ENCODE measurements at regions not wholly inside any gene's neighbourhood (a gene's known extent, or its start where the extent isn't known, plus 50 kb on each side); places are given as distances from the start of the nearest gene placed in this dataset.

DNA sequence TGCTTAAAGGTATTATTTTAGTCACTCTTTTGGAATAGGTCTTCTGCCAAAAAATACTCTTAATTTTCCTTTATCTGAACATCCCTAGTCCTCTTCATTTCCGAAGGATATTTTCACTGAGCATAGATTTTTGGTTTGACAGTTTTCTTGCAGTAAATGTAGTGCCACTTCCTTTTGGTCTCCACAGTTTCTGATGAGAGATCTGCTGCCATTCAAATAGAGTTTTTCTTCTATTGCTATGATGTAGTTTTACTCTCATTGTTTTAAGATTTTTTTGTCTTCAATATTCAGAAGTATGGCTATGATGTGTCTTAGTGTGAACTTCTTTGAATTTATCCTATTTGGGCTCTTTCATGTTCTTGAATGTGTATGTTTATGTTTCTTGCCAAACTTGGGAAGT lies 281.1 kb upstream of the SORL1-AS1 start:
- H4K20me1 ChIP-seq (ENCODE audit: control insufficient read depth, insufficient read depth, low read length, poor library complexity, severe bottlenecking), result no peaks in the 10 kb centered on the region
- no peak overlapping the region for H3K4me2 ChIP-seq (replicated peaks; ENCODE audit: low read depth, low read length, poor library complexity, severe bottlenecking)
- H3K27me3 Mint-ChIP-seq, result peaks cover 16% of the 10 kb centered on the region
- no peak overlapping the region for H3K27ac Mint-ChIP-seq
- H3K27ac ChIP-seq (ENCODE audit: low read length in 2 of 2), result no peak overlapping the region
- H3K4me1 Mint-ChIP-seq, result no peaks in the 10 kb centered on the region
- H3K4me1 ChIP-seq (ENCODE audit: control insufficient read depth in 2 of 2, insufficient read depth in 2 of 2, low read length in 2 of 2), result no peaks in the 10 kb centered on the region
- no peak overlapping the region for H3K4me3 Mint-ChIP-seq
- intact Hi-C loops (cut with micrococcal nuclease), result no loop called here
- ChIA-PET CTCF (no interaction called here), POLR2A (no interaction called here)
- DNase-seq (no peak), ATAC-seq (ENCODE audit: low read depth) (no peak)
- peaks cover 0 to 2% (median 0%) of the 10 kb centered on the region in 3 donors for H3K9me3 ChIP-seq (ENCODE audit: control extremely low read depth in 1 of 3, control insufficient read depth in 2 of 3, insufficient read depth in 1 of 3, low read length in 2 of 3)
- TF ChIP-seq, protein P1, sequence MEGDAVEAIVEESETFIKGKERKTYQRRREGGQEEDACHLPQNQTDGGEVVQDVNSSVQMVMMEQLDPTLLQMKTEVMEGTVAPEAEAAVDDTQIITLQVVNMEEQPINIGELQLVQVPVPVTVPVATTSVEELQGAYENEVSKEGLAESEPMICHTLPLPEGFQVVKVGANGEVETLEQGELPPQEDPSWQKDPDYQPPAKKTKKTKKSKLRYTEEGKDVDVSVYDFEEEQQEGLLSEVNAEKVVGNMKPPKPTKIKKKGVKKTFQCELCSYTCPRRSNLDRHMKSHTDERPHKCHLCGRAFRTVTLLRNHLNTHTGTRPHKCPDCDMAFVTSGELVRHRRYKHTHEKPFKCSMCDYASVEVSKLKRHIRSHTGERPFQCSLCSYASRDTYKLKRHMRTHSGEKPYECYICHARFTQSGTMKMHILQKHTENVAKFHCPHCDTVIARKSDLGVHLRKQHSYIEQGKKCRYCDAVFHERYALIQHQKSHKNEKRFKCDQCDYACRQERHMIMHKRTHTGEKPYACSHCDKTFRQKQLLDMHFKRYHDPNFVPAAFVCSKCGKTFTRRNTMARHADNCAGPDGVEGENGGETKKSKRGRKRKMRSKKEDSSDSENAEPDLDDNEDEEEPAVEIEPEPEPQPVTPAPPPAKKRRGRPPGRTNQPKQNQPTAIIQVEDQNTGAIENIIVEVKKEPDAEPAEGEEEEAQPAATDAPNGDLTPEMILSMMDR (IDR thresholded peaks at IDR 0.05), result no peak
- no peak for TF ChIP-seq EZH2 (IDR thresholded peaks at IDR 0.05; ENCODE audit: borderline replicate concordance, insufficient read depth, low read depth, low read length, poor library complexity, severe bottlenecking)
- peaks cover 10% of the 10 kb centered on the region for H3K9me3 Mint-ChIP-seq (ENCODE audit: insufficient read depth)
- no peaks in the 10 kb centered on the region for H3K79me2 ChIP-seq (ENCODE audit: control insufficient read depth, insufficient read depth, low read length)
- no peaks in the 10 kb centered on the region for H3K27me3 ChIP-seq (replicated peaks in 1 of 4; ENCODE audit: control extremely low read depth in 1 of 4, control insufficient read depth in 3 of 4, insufficient read depth in 4 of 4, low read length in 3 of 4)
- H2AFZ ChIP-seq (ENCODE audit: insufficient read depth, low read depth, low read length, poor library complexity, severe bottlenecking), result no peak overlapping the region
- no peak overlapping the region for H3K9ac ChIP-seq (ENCODE audit: low read length)
- no CpG with 5 or more reads among the region's 1 CpG for WGBS (ENCODE audit: insufficient coverage)
- H3K36me3 ChIP-seq (replicated peaks in 1 of 2; ENCODE audit: control extremely low read depth in 1 of 2, control insufficient read depth in 1 of 2, extremely low read depth in 1 of 2, insufficient read depth in 2 of 2, low read length in 1 of 2), result no peaks in the 10 kb centered on the region
- no peak overlapping the region for H3K4me3 ChIP-seq (ENCODE audit: control extremely low read depth in 1 of 5, extremely low read depth in 1 of 5, insufficient read depth in 1 of 5, low read depth in 2 of 5, low read length in 4 of 5)

DNA sequence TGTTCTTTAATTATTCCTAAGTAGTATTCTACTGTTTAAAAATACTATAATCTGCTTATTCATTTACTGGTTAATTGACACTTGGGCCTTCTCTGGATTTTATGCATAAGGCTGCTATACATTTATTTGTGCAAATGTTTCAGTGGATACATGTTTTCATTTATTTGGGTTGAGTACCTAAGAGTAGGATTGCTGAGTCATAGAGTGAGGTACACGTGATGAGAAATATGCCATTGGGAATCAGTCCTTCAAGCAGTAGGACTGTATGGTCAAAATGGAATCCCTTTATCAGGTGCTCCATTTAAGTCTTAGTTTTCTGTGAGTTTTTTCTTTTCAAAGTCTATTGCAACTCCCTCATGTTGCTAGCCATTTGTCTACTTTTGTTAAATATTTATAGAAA lies 275.2 kb upstream of the SORL1-AS1 start:
- TF ChIP-seq EZH2 (IDR thresholded peaks at IDR 0.05; ENCODE audit: borderline replicate concordance, insufficient read depth, low read depth, low read length, poor library complexity, severe bottlenecking), result no peak
- TF ChIP-seq, protein P1 (IDR thresholded peaks at IDR 0.05), result no peak
- H3K4me2 ChIP-seq (replicated peaks; ENCODE audit: low read depth, low read length, poor library complexity, severe bottlenecking), result no peak overlapping the region
- H3K9me3 ChIP-seq (ENCODE audit: control extremely low read depth in 1 of 3, control insufficient read depth in 2 of 3, insufficient read depth in 1 of 3, low read length in 2 of 3), result peaks cover 0 to under 1% (median 0%) of the 10 kb centered on the region in 3 donors
- ChIA-PET POLR2A (no interaction called here), CTCF (no interaction called here)
- H3K4me1 ChIP-seq (ENCODE audit: control insufficient read depth in 2 of 2, insufficient read depth in 2 of 2, low read length in 2 of 2), result no peaks in the 10 kb centered on the region
- intact Hi-C loops (cut with micrococcal nuclease), result no loop called here
- ATAC-seq (ENCODE audit: low read depth) (no peak), DNase-seq (no peak)
- no peaks in the 10 kb centered on the region for H3K79me2 ChIP-seq (ENCODE audit: control insufficient read depth, insufficient read depth, low read length)
- WGBS (ENCODE audit: insufficient coverage), result 50% methylated on average over 1 of the region's 1 CpG
- H2AFZ ChIP-seq (ENCODE audit: insufficient read depth, low read depth, low read length, poor library complexity, severe bottlenecking), result no peak overlapping the region
- H3K27ac ChIP-seq (ENCODE audit: low read length in 2 of 2), result no peak overlapping the region
- no peak overlapping the region for H3K4me3 ChIP-seq (ENCODE audit: control extremely low read depth in 1 of 5, extremely low read depth in 1 of 5, insufficient read depth in 1 of 5, low read depth in 2 of 5, low read length in 4 of 5)
- Mint-ChIP-seq H3K27me3 (peaks cover 19% of the 10 kb centered on the region), H3K27ac (no peak overlapping the region), H3K9me3 (ENCODE audit: insufficient read depth) (no peaks in the 10 kb centered on the region), H3K4me3 (no peak overlapping the region), H3K4me1 (no peaks in the 10 kb centered on the region)
- no peak overlapping the region for H3K9ac ChIP-seq (ENCODE audit: low read length)
- H3K36me3 ChIP-seq (replicated peaks in 1 of 2; ENCODE audit: control extremely low read depth in 1 of 2, control insufficient read depth in 1 of 2, extremely low read depth in 1 of 2, insufficient read depth in 2 of 2, low read length in 1 of 2), result no peaks in the 10 kb centered on the region
- H4K20me1 ChIP-seq (ENCODE audit: control insufficient read depth, insufficient read depth, low read length, poor library complexity, severe bottlenecking), result no peaks in the 10 kb centered on the region
- H3K27me3 ChIP-seq (replicated peaks in 1 of 4; ENCODE audit: control extremely low read depth in 1 of 4, control insufficient read depth in 3 of 4, insufficient read depth in 4 of 4, low read length in 3 of 4), result peaks cover 0 to 8% (median under 1%) of the 10 kb centered on the region in 4 experiments
